A673 (cell line): ENCODE measurements at regions not wholly inside any gene's neighbourhood (a gene's known extent, or its start where the extent isn't known, plus 50 kb on each side); places are given as distances from the start of the nearest gene placed in this dataset.

Source experiments
- EZH2 ChIP-seq: fragments of 200-600 bp; sonication (generic); IDR thresholded peaks from 2 replicates; pipeline ENCODE4 v1.6.1; 2017; ENCODE audit warnings: borderline replicate concordance, low read depth, mild to moderate bottlenecking, mixed read lengths, antibody characterized with exemption, low read length; ENCODE audit not compliant: poor library complexity, severe bottlenecking
- TF ChIP-seq, protein P1 (sequence below): fragments of 300-800, 200-600 bp; sonication (generic); conservative IDR thresholded peaks from 2 replicates; pipeline ENCODE4 v1.5.1; 2017; ENCODE audit warnings: low read depth, mild to moderate bottlenecking, antibody characterized with exemption, low read length, moderate library complexity, mixed read lengths

GRCh38 chr5:44697025-44697424 is 111.7 kb upstream of the MRPS30 start:
- TF ChIP-seq EZH2, result no peak
- TF ChIP-seq, protein P1, sequence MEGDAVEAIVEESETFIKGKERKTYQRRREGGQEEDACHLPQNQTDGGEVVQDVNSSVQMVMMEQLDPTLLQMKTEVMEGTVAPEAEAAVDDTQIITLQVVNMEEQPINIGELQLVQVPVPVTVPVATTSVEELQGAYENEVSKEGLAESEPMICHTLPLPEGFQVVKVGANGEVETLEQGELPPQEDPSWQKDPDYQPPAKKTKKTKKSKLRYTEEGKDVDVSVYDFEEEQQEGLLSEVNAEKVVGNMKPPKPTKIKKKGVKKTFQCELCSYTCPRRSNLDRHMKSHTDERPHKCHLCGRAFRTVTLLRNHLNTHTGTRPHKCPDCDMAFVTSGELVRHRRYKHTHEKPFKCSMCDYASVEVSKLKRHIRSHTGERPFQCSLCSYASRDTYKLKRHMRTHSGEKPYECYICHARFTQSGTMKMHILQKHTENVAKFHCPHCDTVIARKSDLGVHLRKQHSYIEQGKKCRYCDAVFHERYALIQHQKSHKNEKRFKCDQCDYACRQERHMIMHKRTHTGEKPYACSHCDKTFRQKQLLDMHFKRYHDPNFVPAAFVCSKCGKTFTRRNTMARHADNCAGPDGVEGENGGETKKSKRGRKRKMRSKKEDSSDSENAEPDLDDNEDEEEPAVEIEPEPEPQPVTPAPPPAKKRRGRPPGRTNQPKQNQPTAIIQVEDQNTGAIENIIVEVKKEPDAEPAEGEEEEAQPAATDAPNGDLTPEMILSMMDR, result no peak
